NCI-H226 (cell line): ENCODE measurements at regions not wholly inside any gene's neighbourhood (a gene's known extent, or its start where the extent isn't known, plus 50 kb on each side); places are given as distances from the start of the nearest gene placed in this dataset.
"Not testable (repeated sequence)": the region's sequence is repeated elsewhere in the genome, so short reads cannot be mapped to it uniquely, and the experiment has no call there.

Source experiments
- DNase-seq: peaks from one replicate; pipeline ENCODE4 v3.0.0-alpha.2; 2015

- DNase-seq: not testable (repeated sequence)
Measured at GRCh38 chr1:120619867-120620692, 103.7 kb upstream of the NBPF26 start.

DNA sequence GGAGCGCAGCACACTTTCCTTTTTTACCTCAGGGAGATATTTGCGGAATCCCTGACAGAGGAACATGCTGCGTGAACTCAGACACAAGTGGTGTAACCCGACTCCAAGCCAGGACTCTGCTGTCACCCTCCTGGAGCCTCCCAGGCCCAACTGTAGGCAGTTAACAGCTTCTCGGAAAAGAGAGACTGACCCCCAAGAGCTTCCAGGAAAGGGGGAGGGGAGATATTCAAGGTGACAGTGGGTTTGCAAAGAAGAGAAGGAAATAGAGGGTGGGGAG, 103.1 kb upstream of the NBPF26 start:
- not testable (repeated sequence) for DNase-seq

- not testable (repeated sequence) for DNase-seq
Measured at GRCh38 chr1:120621278-120621677, 102.5 kb upstream of the NBPF26 start.

- not testable (repeated sequence) for DNase-seq
Measured at GRCh38 chr1:120623539-120623938, 100.2 kb upstream of the NBPF26 start.

- not testable (repeated sequence) for DNase-seq
Measured at GRCh38 chr1:120624565-120625064, 99.1 kb upstream of the NBPF26 start.

DNA sequence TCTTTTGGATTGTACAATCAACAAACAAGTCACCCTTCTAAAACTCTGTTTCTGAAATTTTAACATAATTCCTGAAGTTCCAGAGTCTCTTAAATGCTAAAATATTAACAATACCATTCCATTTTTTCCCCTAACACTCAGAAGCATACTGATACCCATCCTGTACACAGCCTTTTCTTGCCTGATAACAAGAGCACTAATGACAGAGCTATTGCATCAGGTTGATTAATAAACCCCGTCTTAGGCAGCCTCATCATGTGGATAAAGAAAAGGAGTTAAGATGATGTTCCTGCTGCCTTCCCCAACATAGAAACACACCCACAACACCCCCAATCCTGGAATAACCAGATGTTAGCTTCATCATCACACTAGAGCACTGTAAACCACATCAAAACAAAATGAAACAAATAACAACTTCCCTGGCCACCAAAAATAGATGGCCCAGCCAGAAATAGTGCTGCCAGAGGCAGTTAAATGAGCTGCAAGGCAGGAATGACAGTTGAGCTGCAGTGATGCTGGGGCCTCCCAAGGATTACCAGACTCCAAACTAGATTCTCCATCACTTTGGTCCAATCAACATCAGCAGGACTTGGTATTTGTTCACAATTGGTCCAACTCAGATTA, 93.8 kb upstream of the NBPF26 start:
- DNase-seq: not testable (repeated sequence)

DNA sequence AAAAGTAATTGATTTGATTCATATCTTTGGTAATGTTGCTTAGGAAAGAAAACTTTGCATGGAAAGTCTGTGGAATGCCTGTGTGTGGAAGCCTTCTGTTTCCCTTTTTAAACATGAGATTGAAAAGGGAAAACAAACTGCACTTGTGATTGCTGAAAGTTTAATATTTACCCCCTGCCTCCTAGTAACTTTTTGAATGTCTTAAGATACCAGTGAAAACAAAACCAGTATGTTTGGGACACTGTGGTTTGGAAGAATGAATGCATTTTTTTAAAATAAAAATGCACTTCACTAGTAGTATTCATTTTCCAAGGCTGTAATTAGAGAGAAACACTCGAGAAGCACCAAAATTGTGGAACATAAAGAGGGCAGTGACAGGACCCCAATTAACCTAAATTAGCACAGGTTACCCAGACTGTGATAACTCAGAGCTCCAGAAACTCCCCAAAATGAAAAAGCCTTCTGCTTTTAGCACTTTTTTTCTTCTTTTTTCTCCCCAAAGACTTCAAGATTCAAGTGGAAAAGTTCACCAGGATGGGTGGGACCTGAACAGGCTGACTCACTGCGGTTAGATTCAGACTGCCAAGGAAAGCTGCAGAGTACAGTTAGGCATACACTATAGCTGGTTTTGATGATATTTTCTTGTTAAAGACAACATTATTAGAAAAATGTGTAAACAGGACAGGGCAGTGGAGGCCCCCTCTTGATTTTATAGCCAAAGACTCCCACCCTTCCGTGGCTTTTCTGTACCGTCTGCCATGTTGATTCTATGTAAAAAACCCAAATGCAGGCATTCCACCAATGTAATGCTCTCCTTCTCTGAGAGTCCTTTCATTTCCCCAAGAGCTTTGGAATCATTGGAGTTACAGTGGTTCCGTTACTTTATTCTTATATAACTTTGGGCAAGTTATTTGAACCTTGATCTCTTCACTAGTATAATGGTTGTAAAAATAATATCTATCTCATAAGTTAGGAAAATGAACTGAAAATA, 88.6 kb upstream of the NBPF26 start:
- not testable (repeated sequence) for DNase-seq

DNA sequence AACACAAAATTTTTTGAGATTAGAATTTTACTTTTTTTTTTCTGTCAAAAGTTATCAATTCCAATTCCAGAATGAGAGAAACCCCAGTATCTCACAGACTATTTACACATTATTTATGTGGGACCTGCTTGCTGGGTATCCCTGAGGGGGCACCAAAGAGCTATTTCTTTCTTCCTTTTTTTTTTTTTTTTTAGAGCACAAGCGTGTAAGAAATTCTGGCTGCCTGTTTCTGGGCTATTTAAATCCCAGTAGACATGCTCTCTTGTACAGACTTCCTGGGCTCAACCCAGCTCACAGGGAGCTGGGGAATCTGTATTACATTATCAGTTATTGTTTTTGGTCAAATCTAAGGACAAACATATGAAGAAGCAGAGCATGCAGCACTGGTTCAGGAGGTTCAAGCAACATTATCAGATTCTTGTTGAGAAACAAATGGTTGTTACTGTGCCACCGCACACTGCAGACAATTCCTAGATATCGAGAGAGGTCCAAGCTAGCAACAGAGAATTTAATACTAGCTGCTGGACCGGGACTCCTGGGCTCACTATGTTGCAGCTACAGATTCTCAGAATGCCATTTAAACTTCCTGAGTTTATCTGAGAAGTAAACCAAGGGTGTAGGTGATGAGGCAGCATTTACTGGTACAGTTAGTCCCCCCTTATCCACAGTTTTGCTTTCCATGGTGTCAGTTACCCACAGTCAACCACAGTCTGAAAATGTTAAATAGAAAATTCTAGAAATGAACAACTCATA, 83.3 kb upstream of the NBPF26 start:
- not testable (repeated sequence) for DNase-seq

- not testable (repeated sequence) for DNase-seq
Measured at GRCh38 chr1:120641014-120641302, 82.8 kb upstream of the NBPF26 start.

GRCh38 chr1:120647182-120647581, 76.6 kb upstream of the NBPF26 start:
- not testable (repeated sequence) for DNase-seq

DNA sequence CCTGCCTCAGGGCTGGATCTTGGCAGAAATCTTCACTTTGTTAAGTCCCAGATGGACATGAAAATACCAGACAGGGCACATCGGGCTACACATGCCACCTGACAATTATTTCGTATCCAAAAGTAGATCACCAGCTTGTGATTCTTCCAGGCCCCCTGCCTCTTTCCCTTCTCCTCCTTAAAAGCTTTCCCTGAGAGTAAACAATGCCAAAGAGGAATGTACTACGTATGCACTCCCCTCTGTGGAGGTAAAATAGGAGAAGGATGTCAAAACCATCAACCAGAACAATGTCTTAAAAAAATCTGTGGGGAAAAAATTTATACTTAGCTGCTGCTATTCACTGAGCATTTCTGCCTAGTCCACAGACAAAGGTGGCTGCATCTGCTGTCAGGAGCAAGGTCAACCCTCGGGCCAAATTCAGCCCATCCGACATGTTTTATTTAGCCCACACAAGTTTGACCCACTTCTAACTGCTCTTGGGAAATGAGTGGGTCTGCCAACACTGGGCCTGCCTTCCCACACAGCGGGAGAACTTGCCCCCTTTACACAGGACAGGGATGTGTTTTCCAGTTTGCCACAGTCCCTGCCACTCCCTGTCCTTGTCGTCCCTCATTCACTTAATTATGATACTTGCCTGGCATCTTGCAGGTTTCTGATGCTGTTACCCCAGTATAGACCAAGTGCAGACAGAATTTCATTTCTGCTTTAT, 74.7 kb upstream of the NBPF26 start:
- DNase-seq: not testable (repeated sequence)

GRCh38 chr1:120649730-120650129, 74.0 kb upstream of the NBPF26 start:
- DNase-seq: not testable (repeated sequence)

GRCh38 chr1:120654114-120654513, 69.6 kb upstream of the NBPF26 start:
- not testable (repeated sequence) for DNase-seq

DNA sequence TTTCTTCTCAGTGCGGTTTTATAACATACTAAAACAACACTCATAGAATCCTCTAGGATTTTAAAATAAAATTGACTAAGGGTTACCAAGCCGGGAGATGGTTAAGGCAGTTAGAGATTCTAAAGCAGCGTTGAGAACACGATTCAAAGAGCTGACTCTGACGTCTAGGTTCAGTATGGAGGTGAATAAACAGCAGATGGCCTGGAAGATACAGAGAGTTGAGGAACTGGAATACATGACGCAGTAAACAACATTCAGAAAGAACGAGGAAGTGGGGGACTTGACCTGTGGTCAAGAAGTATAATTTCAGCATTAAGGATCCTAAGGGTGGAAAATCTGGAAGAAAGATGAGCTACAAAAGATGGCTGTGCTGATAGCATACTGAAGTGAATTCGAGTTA, 68.4 kb upstream of the NBPF26 start:
- not testable (repeated sequence) for DNase-seq

GRCh38 chr1:120656116-120656515, 67.6 kb upstream of the NBPF26 start:
- not testable (repeated sequence) for DNase-seq

DNA sequence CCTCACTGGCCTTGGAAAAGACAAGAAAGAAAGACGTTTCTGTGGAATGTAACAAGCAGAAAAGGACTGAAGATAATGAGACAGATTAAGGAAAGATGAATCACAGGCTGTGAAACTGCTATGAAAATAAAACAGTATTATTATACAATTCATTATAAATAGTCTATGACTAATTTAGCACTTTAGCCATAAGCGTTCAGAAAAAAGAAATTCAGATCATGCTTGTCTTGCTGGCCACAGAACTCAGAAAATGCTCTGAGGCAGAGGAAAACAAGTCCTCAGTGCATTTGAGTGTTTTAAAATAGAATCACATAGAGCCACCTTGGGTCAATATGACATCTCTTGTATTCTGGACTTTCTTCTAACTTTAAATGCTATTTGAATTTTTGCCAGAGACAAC, 65.9 kb upstream of the NBPF26 start:
- not testable (repeated sequence) for DNase-seq

GRCh38 chr1:120658622-120659021, 65.1 kb upstream of the NBPF26 start:
- not testable (repeated sequence) for DNase-seq

GRCh38 chr1:120659133-120659532, 64.6 kb upstream of the NBPF26 start:
- DNase-seq: not testable (repeated sequence)

DNA sequence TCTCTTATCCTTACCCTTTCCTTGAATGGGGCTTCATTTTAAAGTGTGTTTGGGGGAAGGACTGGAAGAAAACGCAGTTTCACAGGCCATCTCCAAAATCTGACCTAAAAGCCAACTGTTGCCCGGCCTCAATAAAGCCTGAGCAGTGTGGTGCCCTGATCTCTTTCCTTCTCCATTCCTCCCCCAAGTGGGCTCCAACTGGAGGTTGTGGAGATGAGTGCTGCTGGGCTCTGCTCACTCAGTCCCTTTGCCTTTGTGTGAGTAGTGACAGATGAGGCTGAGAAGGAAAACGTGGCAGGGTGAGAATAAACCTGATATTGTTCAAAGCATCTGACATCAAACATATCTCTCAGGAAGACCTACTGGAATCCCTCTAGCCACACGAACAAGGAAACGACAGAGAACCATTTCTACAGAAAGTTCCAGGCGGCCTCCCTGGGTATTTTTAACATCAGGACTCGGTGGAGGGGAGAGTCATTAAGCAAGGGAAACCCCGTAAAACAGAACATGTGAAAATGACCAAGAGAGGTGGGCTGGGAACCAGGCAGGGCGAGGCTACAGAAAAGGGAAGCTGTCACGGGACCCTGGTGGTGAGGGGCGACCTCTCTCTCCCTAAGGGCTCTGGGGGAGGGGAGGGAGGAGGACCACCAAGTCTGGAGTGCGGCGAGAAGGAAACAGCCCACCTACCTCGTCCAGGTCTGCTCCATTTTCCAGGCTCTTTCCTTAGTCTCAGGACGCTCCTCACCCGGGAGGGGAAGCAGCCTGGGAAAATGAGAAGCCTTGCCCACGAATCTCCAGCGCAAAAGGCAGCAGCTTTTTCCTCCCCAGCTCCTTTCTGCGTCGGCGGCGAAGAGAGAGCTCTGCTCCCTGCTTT, 59.1 kb upstream of the NBPF26 start:
- DNase-seq: not testable (repeated sequence)

DNA sequence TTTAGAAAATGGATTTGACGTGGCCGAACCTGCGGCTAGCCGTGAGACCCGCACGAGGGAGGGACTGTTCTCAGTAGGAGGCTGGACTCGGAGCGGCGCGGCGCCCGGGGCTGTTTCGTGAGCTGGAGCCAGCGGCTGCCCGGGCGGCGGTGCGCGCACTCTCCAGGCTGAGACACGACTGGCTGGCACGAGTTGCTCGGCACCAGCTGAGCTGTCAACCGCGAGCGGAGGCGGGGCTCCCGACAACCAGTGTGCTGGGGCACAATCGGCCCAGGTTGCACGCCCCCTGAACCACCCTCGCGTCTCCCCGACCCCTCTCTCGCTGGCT, 58.5 kb upstream of the NBPF26 start:
- DNase-seq: not testable (repeated sequence)

GRCh38 chr1:120668187-120668586, 55.6 kb upstream of the NBPF26 start:
- not testable (repeated sequence) for DNase-seq
